ENCODE measurements at regions not wholly inside any gene's neighbourhood (a gene's known extent, or its start where the extent isn't known, plus 50 kb on each side); places are given as distances from the start of the nearest gene placed in this dataset.

GRCh38 chr12:17076811-17077210, 470.8 kb upstream of the LMO3 start:
- no peak for TF ChIP-seq ETV1 (tag; conservative IDR thresholded peaks at IDR 0.05; ENCODE audit: low read depth)
- TF ChIP-seq POLR2AphosphoS5 (IDR thresholded peaks at IDR 0.05; ENCODE audit: control insufficient read depth, insufficient read depth, low read depth, low read length), result no peak
- no peak for TF ChIP-seq RAD21 (CRISPR knock-in tag; conservative IDR thresholded peaks at IDR 0.05 in 1 of 2, IDR thresholded peaks at IDR 0.05 in 1 of 2)

Data from K562 (cell line).